Fibroblast of mammary gland (primary cell): ENCODE measurements at regions not wholly inside any gene's neighbourhood (a gene's known extent, or its start where the extent isn't known, plus 50 kb on each side); places are given as distances from the start of the nearest gene placed in this dataset.

ENCODE experiments used
- DNase-seq: peaks from one replicate; pipeline ENCODE4 v3.0.0-alpha.2; 2010; ENCODE audit warnings: low read depth
- H3K4me3 ChIP-seq: 2 replicates; pipeline ENCODE4 v1.5.1; 2011; ENCODE audit warnings: low read depth, mild to moderate bottlenecking, low read length, moderate library complexity; ENCODE audit not compliant: control insufficient read depth
- TF ChIP-seq, protein P1 (sequence below): conservative IDR thresholded peaks from 2 replicates; pipeline ENCODE4 v1.5.1; 2011; ENCODE audit warnings: low read depth, low read length, inconsistent platforms; ENCODE audit not compliant: control insufficient read depth, insufficient read depth

DNA sequence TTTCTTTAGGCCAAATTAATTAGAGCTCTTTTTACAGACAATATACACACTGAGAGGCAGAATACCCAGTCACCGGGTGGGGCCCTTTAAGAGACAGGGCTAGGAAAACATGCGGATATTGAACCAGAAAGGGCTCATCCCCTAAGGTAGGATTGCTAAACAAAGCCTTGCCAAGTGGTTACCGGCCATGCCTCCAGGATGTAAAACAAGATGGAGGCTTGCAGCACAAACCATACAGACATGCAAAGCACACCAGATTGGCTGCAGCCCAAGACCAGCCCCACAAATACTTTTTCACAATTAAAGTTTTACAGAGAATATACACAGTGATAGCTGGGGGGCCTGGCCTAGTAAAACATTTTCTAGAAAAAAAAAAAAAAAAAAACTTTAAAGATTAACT lies 210.0 kb downstream of the KLHL4 start:
- no peak overlapping the region for H3K4me3 ChIP-seq
- DNase-seq, result no peak
- TF ChIP-seq, protein P1, sequence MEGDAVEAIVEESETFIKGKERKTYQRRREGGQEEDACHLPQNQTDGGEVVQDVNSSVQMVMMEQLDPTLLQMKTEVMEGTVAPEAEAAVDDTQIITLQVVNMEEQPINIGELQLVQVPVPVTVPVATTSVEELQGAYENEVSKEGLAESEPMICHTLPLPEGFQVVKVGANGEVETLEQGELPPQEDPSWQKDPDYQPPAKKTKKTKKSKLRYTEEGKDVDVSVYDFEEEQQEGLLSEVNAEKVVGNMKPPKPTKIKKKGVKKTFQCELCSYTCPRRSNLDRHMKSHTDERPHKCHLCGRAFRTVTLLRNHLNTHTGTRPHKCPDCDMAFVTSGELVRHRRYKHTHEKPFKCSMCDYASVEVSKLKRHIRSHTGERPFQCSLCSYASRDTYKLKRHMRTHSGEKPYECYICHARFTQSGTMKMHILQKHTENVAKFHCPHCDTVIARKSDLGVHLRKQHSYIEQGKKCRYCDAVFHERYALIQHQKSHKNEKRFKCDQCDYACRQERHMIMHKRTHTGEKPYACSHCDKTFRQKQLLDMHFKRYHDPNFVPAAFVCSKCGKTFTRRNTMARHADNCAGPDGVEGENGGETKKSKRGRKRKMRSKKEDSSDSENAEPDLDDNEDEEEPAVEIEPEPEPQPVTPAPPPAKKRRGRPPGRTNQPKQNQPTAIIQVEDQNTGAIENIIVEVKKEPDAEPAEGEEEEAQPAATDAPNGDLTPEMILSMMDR, result no peak

DNA sequence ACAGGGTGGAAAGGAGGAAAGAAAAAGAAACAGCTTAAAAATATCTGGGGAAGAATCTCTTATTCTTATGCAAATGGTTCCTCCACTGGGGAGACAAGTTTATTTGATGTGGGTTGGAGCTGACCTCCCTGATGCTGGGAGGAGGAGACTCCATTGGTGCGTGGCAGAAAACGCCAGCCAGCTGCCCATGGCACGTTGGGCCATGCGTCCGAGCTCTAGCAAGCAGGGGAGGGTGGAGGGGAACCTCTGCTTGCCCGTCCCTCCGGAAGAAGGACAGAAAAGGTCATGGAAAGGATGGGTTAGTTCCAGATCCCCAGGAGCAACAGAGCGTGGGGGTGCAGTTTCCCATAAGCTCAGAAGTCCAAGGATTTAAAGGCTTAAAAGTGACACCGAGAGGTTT lies 210.4 kb downstream of the KLHL4 start:
- TF ChIP-seq, protein P1, result no peak
- DNase-seq, result no peak
- H3K4me3 ChIP-seq, result no peak overlapping the region

DNA sequence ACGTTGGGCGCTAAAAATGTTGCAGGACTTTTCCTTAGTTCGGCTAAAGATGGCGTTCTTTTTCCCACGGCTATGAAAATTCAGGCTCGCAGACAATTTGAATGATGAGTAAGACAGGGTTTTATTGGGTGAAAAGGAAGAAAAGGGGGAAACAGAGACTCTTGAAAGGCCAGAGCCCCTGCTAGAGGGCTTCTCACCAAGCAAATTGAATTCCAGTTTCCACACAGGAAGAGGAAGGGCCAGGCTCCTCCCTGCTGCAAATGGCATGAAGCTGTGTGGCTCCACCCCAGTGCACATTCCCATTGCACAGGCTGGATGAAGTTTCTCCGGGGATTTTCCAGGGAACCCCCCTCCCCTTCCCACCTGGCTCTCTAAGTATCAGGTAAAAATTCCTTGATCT lies 210.9 kb downstream of the KLHL4 start:
- TF ChIP-seq, protein P1, result no peak

DNA sequence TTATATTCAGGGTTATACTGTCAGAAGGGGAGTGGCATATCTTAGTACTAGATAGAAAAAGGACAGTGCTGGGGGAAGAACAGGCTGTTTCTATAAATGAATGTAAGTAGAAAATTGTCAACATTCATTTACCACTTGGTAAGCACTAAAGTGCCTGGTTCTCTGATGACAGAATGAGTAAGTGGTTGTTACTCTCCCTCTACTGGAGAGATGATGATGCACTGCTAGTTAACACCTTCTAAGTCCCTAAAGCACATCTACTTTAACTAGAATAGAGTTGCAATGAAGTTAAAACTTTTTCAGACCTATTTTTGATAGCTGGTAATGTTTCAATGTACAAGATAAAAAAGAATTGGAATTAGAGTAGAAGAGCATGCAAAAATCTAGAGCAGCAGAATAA lies 214.5 kb downstream of the KLHL4 start:
- TF ChIP-seq, protein P1, result no peak
- DNase-seq, result no peak
- no peak overlapping the region for H3K4me3 ChIP-seq

More for the DNA sequence above, 210.9 kb downstream of the KLHL4 start:
- DNase-seq, result no peak
- no peak overlapping the region for H3K4me3 ChIP-seq

DNA sequence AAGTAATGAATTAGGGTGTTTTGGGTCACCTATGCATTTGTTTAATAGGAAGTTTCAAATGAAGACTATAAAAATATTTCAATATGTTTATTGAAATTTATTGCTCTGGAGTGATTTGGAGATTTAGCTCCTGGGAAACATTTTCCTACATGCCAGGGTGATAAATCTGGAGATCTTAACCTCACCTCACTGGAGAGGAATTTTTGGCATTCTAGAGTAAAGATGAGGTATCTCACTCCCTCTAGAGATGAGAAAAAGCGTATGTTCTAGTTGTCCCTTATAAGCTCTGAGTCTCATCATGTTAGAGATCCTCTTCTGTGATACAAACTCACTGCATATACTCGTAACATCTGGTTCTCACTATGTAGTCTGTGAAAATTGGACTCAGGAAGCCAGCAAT lies 219.0 kb downstream of the KLHL4 start:
- DNase-seq, result no peak
- H3K4me3 ChIP-seq, result no peak overlapping the region
- TF ChIP-seq, protein P1, result no peak

DNA sequence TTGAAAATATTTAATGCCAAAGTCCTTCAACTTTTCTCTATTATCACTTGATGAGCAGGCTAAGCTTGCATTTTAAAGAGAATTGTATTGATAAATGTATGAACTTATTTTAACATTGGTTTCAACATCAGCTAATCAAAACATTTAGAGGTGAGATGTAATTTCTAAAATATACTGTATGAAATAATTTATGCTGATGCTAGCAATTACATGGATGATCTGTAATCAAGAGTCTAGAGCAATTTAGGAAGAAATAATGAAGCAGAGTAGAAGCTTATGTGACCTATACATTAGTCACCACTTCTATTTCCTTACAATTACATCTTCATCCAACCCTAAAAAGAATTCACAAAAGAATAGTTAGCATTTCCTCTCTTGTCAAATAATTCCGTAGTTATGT lies 226.8 kb downstream of the KLHL4 start:
- DNase-seq, result no peak
- TF ChIP-seq, protein P1, result no peak

DNA sequence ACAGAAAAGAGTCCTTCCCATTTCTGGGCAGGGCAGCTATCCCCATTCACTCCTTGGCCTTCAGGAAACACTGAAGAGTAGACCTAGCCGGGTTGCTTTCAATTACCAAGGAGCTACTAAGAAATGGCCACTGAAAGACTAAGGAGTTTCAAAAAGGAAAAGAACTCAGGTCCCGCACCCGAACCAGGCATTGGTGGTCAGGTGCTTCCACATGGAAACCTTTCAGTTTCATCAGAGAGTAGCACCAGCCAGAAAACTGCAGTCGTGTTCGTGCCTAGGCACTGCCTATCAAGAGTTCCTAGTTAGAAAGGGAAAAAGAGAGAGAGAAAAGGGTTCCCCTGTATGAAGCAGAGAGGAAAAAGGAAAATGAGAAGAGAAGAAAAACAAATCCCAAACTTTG lies 237.9 kb downstream of the KLHL4 start:
- no peak for DNase-seq

More for the DNA sequence above, 226.8 kb downstream of the KLHL4 start:
- no peak overlapping the region for H3K4me3 ChIP-seq

More for the DNA sequence above, 237.9 kb downstream of the KLHL4 start:
- H3K4me3 ChIP-seq, result no peak overlapping the region
- TF ChIP-seq, protein P1, result no peak
